Panc1 (cell line): ENCODE measurements at regions not wholly inside any gene's neighbourhood (a gene's known extent, or its start where the extent isn't known, plus 50 kb on each side); places are given as distances from the start of the nearest gene placed in this dataset.

Experiments
- ATAC-seq: fragments of 200-7000 bp; cut with Tn5 transposase; 2 replicates; pipeline ENCODE4 v1.9.1; 2020; ENCODE audit warnings: mild to moderate bottlenecking, moderate library complexity
- BruUV-seq: library from RNA; stranded (reverse); fragments of 400-500 nt; replicated peaks from 2 replicates; lab custom pipeline; 2021; lab: Mats Ljungman, UMichigan
- CTCF ChIA-PET: fragments of 300-600 bp; sonication (Branson Sonifier 250); formaldehyde crosslinking; loops from one replicate; lab custom pipeline; 2022; ENCODE audit warnings: antibody characterized with exemption; lab: Charles Lee
- POLR2A ChIA-PET: fragments of 300-600 bp; sonication (Branson Sonifier 250); formaldehyde crosslinking; loops from one replicate; lab custom pipeline; 2022; ENCODE audit warnings: antibody characterized with exemption; lab: Charles Lee
- DNase-seq: peaks from one replicate; pipeline ENCODE4 v3.0.0-alpha.2; 2010; ENCODE audit warnings: low read depth, low spot score
- H3K27ac ChIP-seq: 2 replicates; pipeline ENCODE4 v1.5.1; 2011; ENCODE audit warnings: mild to moderate bottlenecking, low read length, inconsistent platforms
- H3K27me3 ChIP-seq: fragments of 200-500 bp; sonication (Bioruptor generic); 2 replicates; pipeline ENCODE4 v1.6.0; 2014; ENCODE audit warnings: low read length, inconsistent platforms; ENCODE audit not compliant: control insufficient read depth, insufficient read depth
- H3K36me3 ChIP-seq: fragments of 200-500 bp; sonication (Bioruptor generic); 2 replicates; pipeline ENCODE4 v1.5.1; 2014; ENCODE audit warnings: inconsistent platforms, mild to moderate bottlenecking, low read length, moderate library complexity; ENCODE audit not compliant: control insufficient read depth, insufficient read depth
- H3K4me1 ChIP-seq: 2 replicates; pipeline ENCODE4 v1.5.1; 2011; ENCODE audit warnings: inconsistent platforms, mild to moderate bottlenecking, low read length, moderate library complexity; ENCODE audit not compliant: control insufficient read depth, insufficient read depth
- H3K4me3 ChIP-seq, 2 experiments: 2 replicates each; pipeline ENCODE4 v1.5.1; 2011 to 2012; ENCODE audit warnings: low read depth in 2 of 2, low read length in 2 of 2, mild to moderate bottlenecking in 2 of 2, inconsistent platforms in 1 of 2, moderate library complexity in 1 of 2
- H3K9me3 ChIP-seq: fragments of 200-500 bp; sonication (Bioruptor generic); 2 replicates; pipeline ENCODE4 v1.5.1; 2014; ENCODE audit warnings: low read depth, mild to moderate bottlenecking, inconsistent platforms, low read length, moderate library complexity; ENCODE audit not compliant: control insufficient read depth, insufficient read depth
- CTCF ChIP-seq: fragments of 450-650 bp; IDR thresholded peaks from 2 replicates; pipeline ENCODE4 v1.5.1; 2017; ENCODE audit warnings: mild to moderate bottlenecking
- POLR2AphosphoS5 ChIP-seq: IDR thresholded peaks from 2 replicates; pipeline ENCODE4 v1.6.1; 2012; ENCODE audit warnings: mild to moderate bottlenecking, low read depth, low read length, moderate library complexity
- REST ChIP-seq, 2 experiments: IDR thresholded peaks; 2 replicates each; pipeline ENCODE4 v1.6.1; 2011 to 2012; ENCODE audit warnings: low read depth in 2 of 2, control low read depth in 1 of 2, low read length in 1 of 2, mild to moderate bottlenecking in 1 of 2, moderate library complexity in 1 of 2; ENCODE audit not compliant: insufficient read depth in 1 of 2
- SIN3A ChIP-seq: IDR thresholded peaks from 2 replicates; pipeline ENCODE4 v1.6.1; 2012; ENCODE audit warnings: low read depth, mild to moderate bottlenecking, low read length, moderate library complexity, borderline replicate concordance; ENCODE audit not compliant: insufficient read depth
- TCF7L2 ChIP-seq: IDR thresholded peaks from 2 replicates; pipeline ENCODE4 v1.6.1; 2011; ENCODE audit warnings: mild to moderate bottlenecking, low read depth, low read length, inconsistent platforms
- in situ Hi-C: cut with HindIII; loops from 2 replicates; pipeline ENCODE4 v1.10.0; 2016; ENCODE audit warnings: low sequenced_read_pairs, low pct_unique_long_range_greater_than_20kb
- intact Hi-C: fragments of 100-400 bp; cut with micrococcal nuclease; formaldehyde crosslinking; loops from one replicate; pipeline ENCODE4 v1.10.0; 2022; ENCODE audit not compliant: unreplicated experiment

GRCh38 chr3:106242781-106243180, 374.0 kb upstream of the CBLB start:
- Histone ChIP-seq H3K36me3 (no peaks in the 10 kb centered on the region), H3K9me3 (no peaks in the 10 kb centered on the region), H3K27ac (no peak overlapping the region), H3K4me3 (no peak overlapping the region), H3K4me1 (no peaks in the 10 kb centered on the region), H3K27me3 (no peaks in the 10 kb centered on the region)
- intact Hi-C loops (no loop called here), in situ Hi-C loops (no loop called here)
- ATAC-seq (no peak), DNase-seq (no peak)
- ChIA-PET POLR2A (no interaction called here), CTCF (no interaction called here)
- TF ChIP-seq CTCF (no peak), REST (IDR thresholded peaks at IDR 0.05; ENCODE audit: insufficient read depth in 1 of 2, low read depth in 2 of 2, low read length in 1 of 2) (no peak), POLR2AphosphoS5 (no peak), TCF7L2 (no peak), SIN3A (no peak)
- BruUV-seq, result no TSS peak

- in situ Hi-C loops, result no loop called here
- DNase-seq (no peak), ATAC-seq (no peak)
- Histone ChIP-seq H3K9me3 (no peaks in the 10 kb centered on the region), H3K4me3 (no peak overlapping the region), H3K27me3 (no peaks in the 10 kb centered on the region), H3K4me1 (no peaks in the 10 kb centered on the region), H3K27ac (no peak overlapping the region), H3K36me3 (no peaks in the 10 kb centered on the region)
- intact Hi-C loops, result no loop called here
- ChIA-PET POLR2A (no interaction called here), CTCF (no interaction called here)
- no TSS peak for BruUV-seq
- TF ChIP-seq TCF7L2 (no peak), REST (IDR thresholded peaks at IDR 0.05; ENCODE audit: insufficient read depth in 1 of 2, low read depth in 2 of 2, low read length in 1 of 2) (no peak), POLR2AphosphoS5 (no peak), CTCF (no peak)
Observed at GRCh38 chr3:106245400-106245799, 376.6 kb upstream of the CBLB start.
